Esophagus muscularis mucosa (tissue), 4 donors: ENCODE measurements at regions not wholly inside any gene's neighbourhood (a gene's known extent, or its start where the extent isn't known, plus 50 kb on each side); places are given as distances from the start of the nearest gene placed in this dataset.

Source experiments
- EP300 ChIP-seq: sonication (generic); formaldehyde crosslinking; IDR thresholded peaks from one replicate; pipeline ENCODE4 v1.6.1; 2017; ENCODE audit warnings: antibody characterized with exemption
- POLR2A ChIP-seq: fragments of 450-650 bp; IDR thresholded peaks from one replicate; pipeline ENCODE4 v1.6.1; 2017; ENCODE audit warnings: antibody characterized with exemption, moderate library complexity, mild to moderate bottlenecking, low read depth
- POLR2AphosphoS5 ChIP-seq, 2 donors: sonication (generic); formaldehyde crosslinking; IDR thresholded peaks; one replicate each; pipeline ENCODE4 v1.6.1; 2017; ENCODE audit warnings: antibody characterized with exemption in 2 of 2
- TF ChIP-seq, protein P1 (sequence below), 3 experiments: fragments of 200-600 bp in 2 of 3; fragments of 450-650 bp in 1 of 3; sonication (generic) in 2 of 3; IDR thresholded peaks; one replicate each; pipeline ENCODE4 v1.5.1; 2017 to 2019; ENCODE audit warnings: antibody characterized with exemption in 3 of 3, mild to moderate bottlenecking in 2 of 3, moderate library complexity in 1 of 3

DNA sequence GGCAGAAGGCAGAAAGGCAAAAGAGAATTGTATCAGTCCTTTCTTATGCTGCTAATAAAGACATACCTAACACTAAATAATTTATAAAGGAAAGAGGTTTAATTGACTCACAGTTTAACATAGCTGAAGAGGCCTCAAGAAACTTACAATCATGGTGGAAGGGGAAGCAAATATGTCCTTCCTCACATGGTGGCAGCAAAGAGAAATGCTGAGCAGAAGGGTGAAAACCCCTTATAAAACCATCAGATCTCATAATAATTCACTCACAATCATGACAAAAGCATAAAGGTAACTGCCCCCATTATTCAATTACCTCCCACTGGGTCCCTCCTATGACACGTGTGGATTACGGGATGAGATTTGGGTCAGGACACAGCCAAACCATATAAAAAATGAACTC, 312.5 kb upstream of the PTGER4 start:
- TF ChIP-seq, protein P1, sequence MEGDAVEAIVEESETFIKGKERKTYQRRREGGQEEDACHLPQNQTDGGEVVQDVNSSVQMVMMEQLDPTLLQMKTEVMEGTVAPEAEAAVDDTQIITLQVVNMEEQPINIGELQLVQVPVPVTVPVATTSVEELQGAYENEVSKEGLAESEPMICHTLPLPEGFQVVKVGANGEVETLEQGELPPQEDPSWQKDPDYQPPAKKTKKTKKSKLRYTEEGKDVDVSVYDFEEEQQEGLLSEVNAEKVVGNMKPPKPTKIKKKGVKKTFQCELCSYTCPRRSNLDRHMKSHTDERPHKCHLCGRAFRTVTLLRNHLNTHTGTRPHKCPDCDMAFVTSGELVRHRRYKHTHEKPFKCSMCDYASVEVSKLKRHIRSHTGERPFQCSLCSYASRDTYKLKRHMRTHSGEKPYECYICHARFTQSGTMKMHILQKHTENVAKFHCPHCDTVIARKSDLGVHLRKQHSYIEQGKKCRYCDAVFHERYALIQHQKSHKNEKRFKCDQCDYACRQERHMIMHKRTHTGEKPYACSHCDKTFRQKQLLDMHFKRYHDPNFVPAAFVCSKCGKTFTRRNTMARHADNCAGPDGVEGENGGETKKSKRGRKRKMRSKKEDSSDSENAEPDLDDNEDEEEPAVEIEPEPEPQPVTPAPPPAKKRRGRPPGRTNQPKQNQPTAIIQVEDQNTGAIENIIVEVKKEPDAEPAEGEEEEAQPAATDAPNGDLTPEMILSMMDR (IDR thresholded peaks at IDR 0.05), result no peak
- TF ChIP-seq POLR2AphosphoS5 (IDR thresholded peaks at IDR 0.05) (no peak), POLR2A (no peak), EP300 (no peak)
